GM21526 (cell line): ENCODE measurements at regions not wholly inside any gene's neighbourhood (a gene's known extent, or its start where the extent isn't known, plus 50 kb on each side); places are given as distances from the start of the nearest gene placed in this dataset.

Experiments
- ATAC-seq: cut with Tn5 transposase; IDR thresholded peaks from one replicate; pipeline ENCODE4 v1.9.1; 2021; ENCODE audit warnings: moderate library complexity; ENCODE audit not compliant: unreplicated experiment, low FRiP score

DNA sequence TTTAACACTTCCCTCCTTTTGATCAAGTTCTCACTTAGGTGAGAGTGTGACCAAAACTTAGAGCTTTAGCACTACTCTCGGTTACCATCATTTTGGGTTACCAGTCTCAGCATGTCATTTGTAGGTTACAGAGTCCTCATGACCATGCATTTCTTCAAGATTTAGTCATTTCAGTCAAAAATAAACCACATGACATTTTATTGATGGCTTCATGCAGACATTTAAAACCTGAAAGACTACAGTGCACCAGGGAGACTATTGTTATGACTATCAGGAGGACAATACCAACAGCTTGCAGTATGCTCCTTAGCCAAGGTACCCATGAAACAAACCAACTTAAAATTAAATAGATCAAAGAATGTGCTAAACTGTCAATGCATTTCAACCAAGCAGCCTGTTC lies 498.1 kb upstream of the FSTL5 start:
- no peak for ATAC-seq

DNA sequence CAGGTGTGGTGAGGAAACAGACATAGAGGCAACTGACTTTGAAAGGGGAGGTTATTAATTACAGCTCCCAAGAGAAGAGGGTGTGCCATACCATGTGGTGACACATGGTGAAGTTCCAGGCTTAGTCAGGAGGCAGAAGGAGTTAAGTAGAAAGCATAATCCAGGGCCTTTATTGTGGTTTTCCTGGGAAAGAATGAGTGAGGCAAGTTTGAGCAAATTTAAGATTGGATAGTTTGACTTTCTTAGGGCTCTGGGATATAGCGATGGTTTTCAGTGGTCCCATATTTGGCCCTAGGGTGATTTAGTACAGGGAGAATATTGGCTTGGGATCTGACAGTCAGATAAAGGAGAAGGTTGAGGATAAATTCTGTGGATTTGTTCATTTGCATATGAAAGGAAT lies 495.9 kb upstream of the FSTL5 start:
- no peak for ATAC-seq

DNA sequence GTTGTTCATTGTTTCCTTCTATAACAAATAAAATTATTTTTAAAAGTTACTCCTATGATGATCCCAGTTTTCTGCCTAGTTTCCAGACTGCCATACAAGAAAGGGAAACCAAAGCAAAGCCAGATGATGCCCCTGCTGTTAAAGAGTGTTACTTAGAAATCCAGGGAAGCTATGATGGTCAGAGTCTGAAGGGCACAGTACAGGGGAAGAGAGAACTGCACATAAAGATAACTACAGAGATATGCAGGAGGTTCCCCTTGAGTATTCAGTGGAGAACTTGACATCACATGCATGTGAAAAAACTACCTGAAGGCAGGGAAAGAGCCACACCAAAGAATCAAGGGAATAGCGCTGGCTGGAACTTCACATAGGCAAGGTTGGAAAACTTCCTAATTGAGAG lies 494.2 kb upstream of the FSTL5 start:
- ATAC-seq: no peak

DNA sequence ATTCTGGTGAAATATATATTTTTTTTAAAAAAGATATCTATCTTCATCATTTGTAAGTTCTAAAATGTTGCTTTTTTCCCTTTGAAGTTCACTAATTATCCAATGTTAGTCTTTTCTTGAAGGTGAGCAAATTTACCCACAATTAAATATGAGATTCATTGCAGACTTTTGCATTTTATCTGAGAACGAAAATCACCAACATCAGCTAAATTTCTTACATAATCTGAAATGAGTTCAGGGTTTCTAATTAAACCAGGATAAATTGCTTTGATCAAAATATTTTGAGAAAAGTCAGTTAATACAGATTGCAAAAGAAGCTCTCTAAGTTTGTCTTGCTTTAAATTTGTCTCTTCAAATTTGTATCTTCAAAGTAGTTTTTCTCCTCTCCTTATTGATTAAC lies 486.4 kb upstream of the FSTL5 start:
- no peak for ATAC-seq

DNA sequence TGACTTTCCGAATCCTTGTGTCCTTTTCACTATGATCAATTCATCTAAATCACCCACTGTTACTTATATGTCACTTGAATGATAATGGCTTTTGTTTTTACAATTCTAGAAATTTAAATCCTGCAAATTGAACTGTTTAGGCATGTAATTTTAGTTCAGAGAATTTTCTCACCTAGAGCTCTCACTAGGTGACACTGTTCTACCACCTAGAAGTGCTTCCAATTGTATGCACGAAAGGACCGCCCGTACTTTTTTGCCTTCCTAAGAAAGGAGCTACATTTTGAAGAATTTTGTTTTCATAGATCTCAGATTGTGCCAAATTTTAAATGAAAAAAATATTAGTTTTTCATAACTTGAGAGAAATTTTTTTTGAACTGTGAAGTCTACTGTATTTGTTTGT lies 481.6 kb upstream of the FSTL5 start:
- ATAC-seq: no peak

DNA sequence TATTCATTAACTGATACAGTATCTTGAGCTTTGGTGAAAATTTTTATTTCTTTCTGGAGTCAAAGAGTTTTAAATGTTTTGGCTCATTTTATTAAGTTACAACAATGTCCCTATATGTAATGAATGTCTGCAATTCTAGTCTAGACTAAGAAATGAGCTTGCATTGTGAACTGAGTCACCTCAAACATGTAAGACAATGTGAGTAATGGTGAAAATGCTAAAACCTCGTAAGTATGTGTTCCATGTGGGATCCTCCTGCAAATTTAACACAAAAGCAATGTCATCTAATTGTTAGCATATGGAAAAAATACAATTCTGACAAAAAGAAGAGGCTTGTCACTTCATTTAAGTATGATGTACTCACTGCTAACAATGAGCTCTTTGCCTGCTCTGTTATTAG lies 480.5 kb upstream of the FSTL5 start:
- no peak for ATAC-seq

DNA sequence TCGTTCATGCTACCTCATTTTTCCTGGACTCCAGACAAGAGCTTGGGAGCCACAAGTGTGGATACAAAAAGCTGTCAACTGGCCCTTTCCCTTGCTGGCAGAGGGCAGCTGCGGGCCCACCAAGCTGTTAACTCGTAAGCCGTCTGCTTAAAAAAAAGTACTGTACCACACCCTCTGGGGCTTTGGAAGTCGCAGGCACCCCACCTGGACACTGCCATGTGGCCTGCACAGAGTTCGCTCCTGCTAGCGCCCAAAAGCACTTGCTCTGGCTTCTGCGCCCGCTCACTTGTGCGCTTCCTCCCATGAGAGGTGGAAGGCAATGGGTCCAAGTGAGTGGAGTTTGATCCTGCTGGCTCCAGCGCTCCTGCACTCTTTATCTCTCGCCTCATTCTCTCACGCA lies 476.4 kb upstream of the FSTL5 start:
- no peak for ATAC-seq

DNA sequence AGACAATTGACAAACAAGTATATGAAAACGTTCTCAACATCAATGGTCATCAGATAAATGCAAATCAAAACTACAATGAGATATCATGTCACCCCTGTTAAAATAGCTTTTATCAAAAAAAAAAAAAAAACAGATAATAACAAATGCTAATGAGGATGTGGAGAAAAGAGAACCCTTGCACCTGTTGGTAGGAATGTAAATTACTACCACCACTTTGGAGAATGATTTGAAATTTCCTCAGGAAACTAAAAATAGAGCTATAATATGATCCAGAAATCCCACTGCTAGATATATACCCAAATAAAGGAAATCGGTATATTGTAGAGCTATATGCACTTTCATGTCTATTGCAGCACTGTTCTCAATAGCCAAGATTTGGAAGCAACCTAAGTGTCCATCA lies 470.6 kb upstream of the FSTL5 start:
- ATAC-seq: no peak

DNA sequence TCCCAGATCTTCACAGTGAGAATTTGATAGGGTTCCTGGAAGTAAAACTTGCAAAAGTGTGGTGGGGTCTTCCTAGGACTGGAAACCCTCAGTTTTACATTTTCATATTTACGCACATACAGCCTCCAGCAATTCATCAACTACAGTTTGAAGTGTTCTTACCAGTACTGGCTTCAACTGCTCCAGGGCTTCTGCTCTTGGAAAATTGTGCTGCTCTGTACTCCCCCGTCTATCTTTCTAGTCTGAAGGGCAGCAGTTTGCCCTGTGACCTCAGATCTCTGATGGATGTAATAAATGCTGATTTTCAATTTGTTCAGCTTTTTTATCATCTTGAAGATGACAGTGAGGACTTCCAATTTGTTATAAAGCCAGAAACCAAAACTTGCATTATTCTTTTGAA lies 458.9 kb upstream of the FSTL5 start:
- ATAC-seq: no peak

DNA sequence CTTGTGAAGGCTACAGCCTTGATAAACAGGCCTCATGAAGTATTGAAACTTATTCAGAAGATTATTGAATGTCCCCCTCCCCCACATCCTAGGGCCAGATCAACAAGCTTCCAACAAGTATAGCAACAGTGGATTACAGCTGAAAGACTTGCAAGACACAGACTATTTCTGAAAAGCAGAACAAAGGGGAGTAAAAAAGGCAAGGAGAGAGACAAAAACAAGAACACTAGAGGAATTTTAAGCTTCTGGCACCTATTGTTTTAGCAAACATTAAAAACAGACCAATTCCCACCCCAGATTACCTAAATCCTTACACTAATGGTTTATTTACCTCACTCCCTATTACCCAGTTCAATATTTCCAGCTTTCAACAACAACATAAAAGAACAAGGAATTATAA lies 446.3 kb upstream of the FSTL5 start:
- no peak for ATAC-seq

DNA sequence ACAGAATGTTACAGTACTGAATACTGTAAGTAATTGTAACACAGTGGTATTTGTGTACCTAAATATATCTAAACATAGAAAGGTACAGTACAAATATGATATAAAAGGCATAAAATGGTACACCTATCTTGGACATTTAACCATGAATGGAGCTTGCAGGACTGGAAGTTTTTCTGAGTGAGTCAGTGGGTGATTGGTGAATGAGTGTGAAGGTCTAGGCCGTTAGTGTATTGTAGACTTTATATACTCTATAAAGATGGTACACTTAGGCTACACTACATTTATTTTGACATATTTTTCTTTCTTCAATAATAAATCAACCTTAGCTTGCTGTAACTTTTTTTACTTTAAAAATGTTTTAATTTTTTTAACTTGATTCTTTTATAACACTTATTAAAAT lies 422.5 kb upstream of the FSTL5 start:
- ATAC-seq: no peak

DNA sequence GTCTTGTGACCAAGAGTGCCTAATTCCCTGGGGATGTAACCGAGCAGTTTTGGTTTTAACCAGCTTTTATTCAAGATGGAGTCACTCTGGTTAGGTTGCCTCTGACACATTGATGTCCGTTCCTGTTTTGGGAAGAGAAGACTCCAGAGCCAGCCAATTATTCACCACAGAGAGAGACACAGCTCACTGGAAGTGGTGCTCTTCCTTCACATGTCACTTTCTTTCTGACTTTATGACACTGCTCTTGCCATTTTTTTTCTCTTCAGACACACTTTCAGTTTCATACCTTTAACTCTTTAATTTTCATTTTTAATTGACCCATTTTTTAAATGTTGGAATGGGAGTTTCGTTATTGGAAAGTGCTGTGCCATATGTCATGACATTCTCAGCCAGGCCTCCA lies 418.4 kb upstream of the FSTL5 start:
- no peak for ATAC-seq

DNA sequence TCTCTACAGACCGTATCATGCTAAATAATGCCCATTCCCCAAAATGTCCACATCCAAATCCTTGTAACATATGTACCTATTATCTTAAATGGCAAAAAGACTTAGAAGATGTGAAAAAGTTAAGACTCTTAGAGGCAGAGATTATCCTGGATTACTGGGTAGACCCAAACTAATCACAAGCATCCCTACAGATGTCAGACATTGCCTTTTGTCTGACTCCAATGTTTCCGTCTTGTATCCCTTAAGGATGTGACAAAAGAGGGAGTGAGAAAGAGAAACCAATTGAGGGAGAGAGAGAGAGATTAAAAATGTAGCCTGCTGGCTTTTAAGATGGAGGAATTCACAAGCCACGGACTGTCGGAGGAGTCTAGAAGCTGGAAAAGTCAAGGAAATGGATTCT lies 401.9 kb upstream of the FSTL5 start:
- ATAC-seq: no peak

DNA sequence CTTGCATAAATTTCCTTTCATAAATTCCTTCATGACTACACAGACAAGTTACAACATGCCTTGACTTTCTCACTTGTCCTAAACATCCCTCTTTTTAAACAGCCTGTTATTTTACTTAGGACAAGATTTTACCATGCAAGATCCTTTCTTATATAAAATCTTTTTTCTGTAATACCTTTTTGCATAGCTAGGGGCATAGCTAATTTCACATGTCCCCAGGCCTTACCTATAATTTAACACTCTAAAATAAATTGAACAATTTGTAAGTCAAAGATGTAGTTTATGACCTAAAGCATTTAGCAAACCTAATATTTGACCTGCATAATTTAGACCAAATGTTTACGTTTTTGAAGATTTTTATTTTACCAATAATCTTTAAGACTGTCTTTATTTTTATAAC lies 396.3 kb upstream of the FSTL5 start:
- ATAC-seq: no peak

DNA sequence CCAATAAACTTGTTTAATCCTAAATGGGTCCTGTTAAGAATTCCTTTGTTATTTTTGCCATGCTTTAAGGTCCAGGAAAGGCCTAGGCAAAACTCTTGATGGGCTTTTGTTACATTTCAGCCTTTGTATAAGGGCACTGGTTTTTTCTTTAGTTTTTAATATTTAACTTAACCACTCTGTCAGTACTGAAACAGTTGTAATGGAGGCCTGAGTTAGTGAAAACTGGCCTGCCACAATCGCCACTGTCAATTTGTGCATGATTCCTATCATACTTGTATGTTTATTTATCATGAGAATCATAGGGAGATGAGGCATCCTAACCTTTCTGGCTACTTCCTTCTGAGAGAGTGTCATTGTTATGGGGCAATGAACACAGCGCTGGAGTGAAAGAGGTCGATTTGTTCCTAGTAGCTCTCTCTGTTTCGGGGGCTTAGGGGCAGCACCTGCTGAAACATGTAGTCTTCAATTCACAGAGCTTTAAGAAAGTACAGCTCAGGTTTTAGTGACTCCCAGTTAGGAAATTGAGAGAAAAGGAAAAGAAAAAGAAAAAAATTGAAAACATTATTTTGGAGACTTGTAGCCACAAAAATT lies 393.8 kb upstream of the FSTL5 start:
- ATAC-seq: no peak

DNA sequence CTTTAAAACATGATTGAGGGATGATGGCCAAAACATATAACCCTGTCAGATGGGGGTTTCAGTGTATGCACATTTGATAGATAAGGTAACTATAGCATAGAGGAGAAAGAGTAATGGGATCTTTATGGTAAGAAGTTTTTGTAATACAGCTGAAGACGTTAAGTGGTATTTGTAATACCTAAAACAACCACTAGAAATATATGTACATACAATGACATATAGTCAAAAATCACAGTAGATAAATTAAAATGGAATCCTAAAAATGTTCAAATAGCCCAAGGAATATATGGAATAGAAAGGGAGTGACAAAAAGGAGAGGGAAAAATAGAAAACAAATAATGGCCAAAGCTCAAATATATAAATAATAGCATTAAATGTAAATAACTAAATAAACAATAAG lies 371.3 kb upstream of the FSTL5 start:
- ATAC-seq: no peak

DNA sequence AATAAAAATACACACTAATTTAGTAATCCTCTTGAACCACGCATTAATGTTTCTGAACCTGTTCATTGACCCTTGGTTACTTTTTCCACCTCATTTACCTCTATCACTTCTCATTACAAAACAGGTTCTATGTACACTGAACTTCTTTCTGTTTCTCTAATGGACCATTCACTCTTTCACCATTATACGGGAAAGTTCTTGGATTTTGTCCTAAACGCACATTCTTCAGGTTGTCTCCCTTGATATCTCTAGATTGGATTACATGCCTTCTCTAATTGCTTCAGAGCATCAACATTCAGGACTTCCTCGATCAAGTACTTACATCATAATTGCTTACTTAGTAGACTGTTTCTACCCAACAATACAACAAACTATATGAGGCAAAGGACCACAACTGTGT lies 359.4 kb upstream of the FSTL5 start:
- ATAC-seq: no peak

DNA sequence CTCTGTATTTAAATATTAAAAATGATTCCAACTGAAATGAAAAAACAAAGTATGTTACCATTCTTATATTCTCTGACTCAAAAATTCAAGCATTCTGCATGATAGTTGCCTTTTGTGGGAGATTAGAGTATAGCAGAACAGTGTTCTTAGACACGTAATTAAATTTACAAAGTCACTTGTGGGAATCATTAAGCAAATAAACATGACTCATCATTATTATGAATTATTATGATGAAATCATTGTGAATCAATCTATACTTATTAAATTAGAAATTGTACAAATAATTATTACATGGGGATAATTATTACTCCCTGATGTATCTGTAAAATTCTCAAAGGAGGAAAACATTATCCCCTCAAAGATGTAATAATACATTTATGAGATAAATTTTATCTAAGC lies 358.9 kb upstream of the FSTL5 start:
- no peak for ATAC-seq

DNA sequence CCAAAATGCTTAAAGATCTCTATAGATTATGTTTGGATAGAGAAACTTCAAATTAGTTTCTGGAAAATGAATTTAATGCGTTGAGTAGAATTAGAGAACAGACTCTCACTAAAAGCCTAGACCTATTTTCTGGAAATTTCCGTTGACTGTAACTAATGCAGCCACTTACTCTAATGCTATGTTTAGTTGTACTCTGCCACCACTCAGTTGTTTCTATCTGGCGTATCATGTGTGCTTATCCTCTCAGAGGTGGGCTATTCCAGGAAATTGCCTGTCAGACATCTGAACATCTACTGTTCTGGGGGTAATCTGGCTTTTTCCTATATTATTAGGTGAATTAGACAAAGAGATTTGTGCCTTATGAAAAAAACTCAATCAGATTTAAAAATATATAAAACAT lies 347.1 kb upstream of the FSTL5 start:
- ATAC-seq: no peak

DNA sequence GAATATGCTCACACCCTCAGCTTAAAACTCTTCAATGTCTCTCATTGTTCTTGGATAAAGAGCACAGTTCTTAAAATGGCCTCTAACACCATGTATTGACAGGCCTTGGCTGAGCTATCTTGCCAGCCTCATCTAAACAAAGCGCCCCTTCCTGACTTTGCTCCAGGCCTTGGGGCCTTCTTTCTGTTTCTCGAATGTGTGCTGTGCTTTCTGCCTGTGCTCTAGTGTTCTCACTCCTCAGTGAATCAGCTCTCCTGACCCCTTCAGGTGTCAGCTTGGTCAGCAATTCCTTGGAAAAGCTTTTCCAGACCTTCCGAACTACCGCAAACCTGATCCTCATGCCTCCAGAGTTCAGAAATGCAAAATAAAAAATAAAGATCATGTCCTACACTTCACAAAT lies 346.3 kb upstream of the FSTL5 start:
- ATAC-seq: no peak

DNA sequence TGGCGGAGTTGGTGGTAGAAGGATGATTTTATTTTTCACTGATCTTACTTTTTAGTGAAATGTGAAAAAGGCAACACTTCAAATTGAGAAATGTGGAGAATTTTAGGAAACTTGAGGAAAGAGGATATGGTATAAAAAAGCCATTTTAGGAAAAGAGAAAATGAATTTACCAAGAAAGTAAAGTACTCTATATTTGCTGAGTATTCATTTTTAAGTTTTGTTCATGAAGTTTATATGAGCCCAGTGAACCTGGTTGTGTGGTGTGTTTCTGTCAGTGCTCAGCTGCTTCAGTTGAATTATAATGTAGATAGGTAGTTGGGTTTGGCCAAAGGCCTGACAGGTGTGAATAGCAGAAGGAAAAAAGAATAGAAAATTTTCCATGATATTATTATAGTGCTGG lies 345.5 kb upstream of the FSTL5 start:
- no peak for ATAC-seq

DNA sequence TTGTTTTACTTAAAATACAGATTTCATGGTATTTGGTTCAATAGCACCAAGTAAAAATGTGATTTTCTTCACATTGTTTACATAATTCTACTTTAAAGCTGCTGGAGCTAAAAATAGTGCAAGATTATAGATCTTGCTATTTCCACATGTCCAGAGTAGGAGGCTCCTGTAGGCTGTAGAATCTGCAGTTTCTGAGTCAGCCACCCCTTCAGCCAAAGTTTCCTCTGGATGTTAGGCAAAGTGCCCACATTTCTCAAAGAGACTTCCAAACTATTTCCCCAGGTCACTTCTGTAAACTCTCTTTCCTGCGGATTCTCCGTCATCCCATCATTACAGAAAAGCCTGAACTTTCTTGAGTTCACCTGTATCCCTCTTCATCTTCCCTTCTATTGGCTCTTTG lies 342.5 kb upstream of the FSTL5 start:
- no peak for ATAC-seq

DNA sequence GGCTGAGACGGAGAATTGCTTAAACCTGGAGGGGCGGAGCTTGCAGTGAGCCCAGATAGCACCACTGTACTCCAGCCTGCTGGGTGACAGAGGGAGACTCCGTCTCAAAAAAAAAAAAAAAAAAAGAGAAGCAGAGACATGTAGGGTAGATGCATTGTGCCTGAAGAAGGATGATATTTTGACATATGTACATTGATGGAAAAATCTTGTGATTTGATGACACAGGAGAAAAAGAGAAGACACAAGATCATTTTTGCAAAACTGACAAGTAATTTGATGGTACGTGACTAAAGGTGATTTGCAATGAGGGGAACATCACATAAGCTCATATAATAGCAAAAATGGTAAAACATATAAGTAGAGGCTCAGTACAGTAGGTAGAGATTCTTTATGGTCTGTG lies 340.1 kb upstream of the FSTL5 start:
- ATAC-seq: no peak
